CD4-positive, alpha-beta T cell (primary cell): ENCODE measurements at regions not wholly inside any gene's neighbourhood (a gene's known extent, or its start where the extent isn't known, plus 50 kb on each side); places are given as distances from the start of the nearest gene placed in this dataset.

Experiments used
- ATAC-seq: fragments of 200-7000 bp; cut with Tn5 transposase; one replicate; pipeline ENCODE4 v1.10.0; 2022; ENCODE audit warnings: mild to moderate bottlenecking; ENCODE audit not compliant: poor library complexity
- CTCF ChIA-PET: fragments of 350-600 bp; sonication (Branson Sonifier 250); formaldehyde crosslinking; loops from one replicate; lab custom pipeline; 2021; ENCODE audit warnings: antibody characterized with exemption, inconsistent platforms; lab: Charles Lee
- POLR2A ChIA-PET: fragments of 350-600 bp; sonication (Branson Sonifier 250); formaldehyde crosslinking; loops from one replicate; lab custom pipeline; 2021; ENCODE audit warnings: antibody characterized with exemption, inconsistent platforms; lab: Charles Lee
- DNase-seq, 14 experiments: peaks; one replicate each; pipeline ENCODE4 v3.0.0-alpha.2; 2013 to 2020; ENCODE audit warnings: mixed read lengths in 2 of 14
- H3K27ac ChIP-seq, 2 donors: one replicate each; pipeline versions ENCODE4 v1.5.1 to v1.7.0; 2013; ENCODE audit warnings: low read length in 2 of 2, low read depth in 1 of 2, mild to moderate bottlenecking in 1 of 2
- H3K27me3 ChIP-seq, 2 experiments: 1 replicate in 1 of 2; 2 replicates in 1 of 2; pipeline versions ENCODE4 v1.6.1 to v1.7.0; 2013; ENCODE audit warnings: low read length in 2 of 2, control low read depth in 1 of 2, mild to moderate bottlenecking in 1 of 2, moderate library complexity in 1 of 2; ENCODE audit not compliant: insufficient read depth in 2 of 2, control insufficient read depth in 1 of 2
- H3K36me3 ChIP-seq: one replicate; pipeline ENCODE4 v1.6.1; 2013; ENCODE audit warnings: low read length, control low read depth; ENCODE audit not compliant: insufficient read depth
- H3K4me1 ChIP-seq: one replicate; pipeline ENCODE4 v1.6.1; 2013; ENCODE audit warnings: low read length, control low read depth; ENCODE audit not compliant: insufficient read depth
- H3K4me3 ChIP-seq: one replicate; pipeline ENCODE4 v1.5.1; 2013; ENCODE audit warnings: mild to moderate bottlenecking, low read length, moderate library complexity
- H3K9me3 ChIP-seq, 2 experiments: 1 replicate in 1 of 2; 2 replicates in 1 of 2; pipeline versions ENCODE4 v1.6.1 to v1.7.0; 2013; ENCODE audit warnings: low read length in 2 of 2, mild to moderate bottlenecking in 2 of 2, control low read depth in 1 of 2, moderate library complexity in 1 of 2; ENCODE audit not compliant: control insufficient read depth in 1 of 2, insufficient read depth in 1 of 2
- H3K27ac Mint-ChIP-seq: one replicate; pipeline ENCODE4 v1.8.0; 2020; ENCODE audit warnings: mixed read lengths
- H3K27me3 Mint-ChIP-seq: one replicate; pipeline ENCODE4 v1.8.0; 2021; ENCODE audit warnings: mixed read lengths
- H3K36me3 Mint-ChIP-seq: one replicate; pipeline ENCODE4 v1.8.0; 2021; ENCODE audit warnings: low read depth, mixed read lengths
- H3K4me1 Mint-ChIP-seq: one replicate; pipeline ENCODE4 v1.8.0; 2021; ENCODE audit warnings: low read depth, mixed read lengths
- H3K4me3 Mint-ChIP-seq: one replicate; pipeline ENCODE4 v1.8.0; 2020; ENCODE audit warnings: mild to moderate bottlenecking, mixed read lengths
- H3K9me3 Mint-ChIP-seq: one replicate; pipeline ENCODE4 v1.8.0; 2020; ENCODE audit warnings: mixed read lengths
- intact Hi-C, 2 experiments: fragments of 100-400 bp; cut with DNase I in 1 of 2; cut with micrococcal nuclease in 1 of 2; formaldehyde crosslinking; loops; one replicate each; pipeline versions ENCODE4 v1.15.1 to v1.9.0; 2023 to 2025; cut with DNase I, micrococcal nuclease
- TF ChIP-seq, protein P1 (sequence below): fragments of 200-600 bp; IDR thresholded peaks from one replicate; pipeline ENCODE4 v1.8.0; 2022; ENCODE audit warnings: antibody characterized with exemption, mild to moderate bottlenecking

DNA sequence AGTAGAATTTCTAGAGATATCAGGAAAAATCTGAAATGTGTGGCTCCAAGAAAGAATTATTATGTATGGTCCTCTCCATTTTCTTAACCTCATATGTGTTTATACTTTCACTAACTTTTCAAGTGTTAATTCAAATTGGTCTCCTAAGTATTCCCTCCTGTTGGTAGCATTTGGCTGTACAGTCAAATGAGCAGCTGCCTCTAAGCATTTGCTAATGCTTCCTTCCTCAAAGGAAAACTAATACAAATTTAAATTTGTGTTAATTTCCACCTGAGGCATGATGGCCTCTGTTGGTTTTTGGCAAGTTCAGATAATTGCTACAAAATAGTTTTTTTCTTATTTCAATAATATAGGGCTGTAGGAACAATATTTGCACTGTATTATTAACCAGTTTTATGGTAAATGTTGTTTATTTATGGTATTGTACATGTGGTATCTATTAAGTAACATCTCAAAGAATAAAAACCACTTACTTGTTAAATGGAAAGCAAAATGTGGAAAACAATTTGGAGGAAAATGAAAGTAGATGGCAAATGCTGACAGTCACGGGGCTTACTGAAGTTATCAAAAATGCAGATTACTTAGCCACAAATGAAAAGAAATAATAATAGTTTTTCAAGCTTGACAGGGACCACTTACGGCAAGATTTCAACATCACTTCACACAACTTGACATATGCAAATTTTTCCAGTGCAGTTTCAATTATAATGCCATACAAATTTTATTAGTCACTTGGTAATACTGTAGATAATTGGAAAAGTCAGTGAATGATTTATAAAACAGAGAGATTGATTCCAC, 299.3 kb upstream of the MEOX2 start:
- no peak for ATAC-seq
- no peak overlapping the region for H3K4me3 Mint-ChIP-seq
- Histone ChIP-seq H3K27ac (no peak overlapping the region), H3K4me3 (no peak overlapping the region), H3K27me3 (no peaks in the 10 kb centered on the region), H3K9me3 (no peaks in the 10 kb centered on the region), H3K4me1 (no peaks in the 10 kb centered on the region), H3K36me3 (no peaks in the 10 kb centered on the region)
- no peaks in the 10 kb centered on the region for H3K4me1 Mint-ChIP-seq
- H3K9me3 Mint-ChIP-seq: peaks cover 5% of the 10 kb centered on the region
- no peaks in the 10 kb centered on the region for H3K36me3 Mint-ChIP-seq
- TF ChIP-seq, protein P1, sequence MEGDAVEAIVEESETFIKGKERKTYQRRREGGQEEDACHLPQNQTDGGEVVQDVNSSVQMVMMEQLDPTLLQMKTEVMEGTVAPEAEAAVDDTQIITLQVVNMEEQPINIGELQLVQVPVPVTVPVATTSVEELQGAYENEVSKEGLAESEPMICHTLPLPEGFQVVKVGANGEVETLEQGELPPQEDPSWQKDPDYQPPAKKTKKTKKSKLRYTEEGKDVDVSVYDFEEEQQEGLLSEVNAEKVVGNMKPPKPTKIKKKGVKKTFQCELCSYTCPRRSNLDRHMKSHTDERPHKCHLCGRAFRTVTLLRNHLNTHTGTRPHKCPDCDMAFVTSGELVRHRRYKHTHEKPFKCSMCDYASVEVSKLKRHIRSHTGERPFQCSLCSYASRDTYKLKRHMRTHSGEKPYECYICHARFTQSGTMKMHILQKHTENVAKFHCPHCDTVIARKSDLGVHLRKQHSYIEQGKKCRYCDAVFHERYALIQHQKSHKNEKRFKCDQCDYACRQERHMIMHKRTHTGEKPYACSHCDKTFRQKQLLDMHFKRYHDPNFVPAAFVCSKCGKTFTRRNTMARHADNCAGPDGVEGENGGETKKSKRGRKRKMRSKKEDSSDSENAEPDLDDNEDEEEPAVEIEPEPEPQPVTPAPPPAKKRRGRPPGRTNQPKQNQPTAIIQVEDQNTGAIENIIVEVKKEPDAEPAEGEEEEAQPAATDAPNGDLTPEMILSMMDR: no peak
- intact Hi-C loops: no loop called here
- POLR2A ChIA-PET: no interaction called here
- no peak overlapping the region for H3K27ac Mint-ChIP-seq
- no peak for DNase-seq
- no peaks in the 10 kb centered on the region for H3K27me3 Mint-ChIP-seq
- CTCF ChIA-PET: no interaction called here

- H3K27ac ChIP-seq: no peak overlapping the region
- intact Hi-C loops: no loop called here
- H3K36me3 ChIP-seq: no peaks in the 10 kb centered on the region
- H3K9me3 ChIP-seq: no peaks in the 10 kb centered on the region
- TF ChIP-seq, protein P1: no peak
- ChIA-PET CTCF (no interaction called here), POLR2A (no interaction called here)
- Mint-ChIP-seq H3K4me1 (no peaks in the 10 kb centered on the region), H3K27me3 (no peaks in the 10 kb centered on the region), H3K27ac (no peak overlapping the region), H3K4me3 (no peak overlapping the region), H3K36me3 (no peaks in the 10 kb centered on the region), H3K9me3 (no peaks in the 10 kb centered on the region)
- DNase-seq (no peak), ATAC-seq (no peak)
- no peaks in the 10 kb centered on the region for H3K27me3 ChIP-seq
- H3K4me3 ChIP-seq: no peak overlapping the region
- H3K4me1 ChIP-seq: no peaks in the 10 kb centered on the region
Measured at GRCh38 chr7:15977663-15978062, 291.2 kb upstream of the MEOX2 start.

- ATAC-seq: no peak
- POLR2A ChIA-PET: no interaction called here
- no peak overlapping the region for H3K27ac Mint-ChIP-seq
Measured at GRCh38 chr7:15972862-15973275, 286.4 kb upstream of the MEOX2 start.

More at GRCh38 chr7:15972862-15973275, 286.4 kb upstream of the MEOX2 start:
- Histone ChIP-seq H3K27me3 (no peaks in the 10 kb centered on the region), H3K27ac (no peak overlapping the region), H3K9me3 (no peaks in the 10 kb centered on the region), H3K36me3 (no peaks in the 10 kb centered on the region), H3K4me1 (no peaks in the 10 kb centered on the region), H3K4me3 (no peak overlapping the region)
- Mint-ChIP-seq H3K4me3 (no peak overlapping the region), H3K9me3 (no peaks in the 10 kb centered on the region), H3K27me3 (no peaks in the 10 kb centered on the region), H3K36me3 (no peaks in the 10 kb centered on the region), H3K4me1 (no peaks in the 10 kb centered on the region)
- intact Hi-C loops: no loop called here
- TF ChIP-seq, protein P1: no peak
- CTCF ChIA-PET: no interaction called here
- DNase-seq: peak in 1 of 14 experiments; percentile 9
